ENCODE measurements at regions not wholly inside any gene's neighbourhood (a gene's known extent, or its start where the extent isn't known, plus 50 kb on each side); places are given as distances from the start of the nearest gene placed in this dataset.
"Not testable (repeated sequence)": the region's sequence is repeated elsewhere in the genome, so short reads cannot be mapped to it uniquely, and the experiment has no call there.

- Mint-ChIP-seq H3K27ac (no peak overlapping the region), H3K27me3 (peaks cover 0 to 7% of the 10 kb centered on the region in 2 donors), H3K4me1 (ENCODE audit: low read depth in 2 of 2) (peaks cover 0 to 4% of the 10 kb centered on the region in 2 donors), H3K9me3 (peaks cover 7% of the 10 kb centered on the region), H3K36me3 (peaks cover 16% of the 10 kb centered on the region), H3K4me3 (no peak overlapping the region)
- DNase-seq (ENCODE audit: low spot score) (no peak), ATAC-seq (peak in 1 of 2 donors; percentile 15)
These were observed 73.0 kb downstream of the GBP6 start for GRCh38 chr1:89436856-89437255.

- not testable (repeated sequence) for H3K4me3 Mint-ChIP-seq; H3K9me3 Mint-ChIP-seq; H3K4me1 Mint-ChIP-seq (ENCODE audit: low read depth in 2 of 2); H3K27ac Mint-ChIP-seq; H3K27me3 Mint-ChIP-seq; ATAC-seq; DNase-seq (ENCODE audit: low spot score)
- H3K36me3 Mint-ChIP-seq, result peaks cover 16% of the 10 kb centered on the region
These were observed 74.4 kb downstream of the GBP6 start for GRCh38 chr1:89438301-89438700.

GRCh38 chr1:89440911-89441310 is 77.1 kb downstream of the GBP6 start:
- H3K27me3 Mint-ChIP-seq, result peaks cover 7 to 10% of the 10 kb centered on the region in 2 donors
- no peak for ATAC-seq
- peaks cover 7% of the 10 kb centered on the region for H3K9me3 Mint-ChIP-seq
- H3K36me3 Mint-ChIP-seq, result peaks cover 16% of the 10 kb centered on the region
- no peak for DNase-seq (ENCODE audit: low spot score)
- no peak overlapping the region for H3K4me3 Mint-ChIP-seq
- peaks cover 13% of the 10 kb centered on the region in 2 donors for H3K4me1 Mint-ChIP-seq (ENCODE audit: low read depth in 2 of 2)
- no peak overlapping the region for H3K27ac Mint-ChIP-seq

GRCh38 chr1:89444791-89445190 is 79.8 kb upstream of the LRRC8B start:
- DNase-seq (ENCODE audit: low spot score) (no peak), ATAC-seq (peak in 1 of 2 donors; percentile 32)
- Mint-ChIP-seq H3K27me3 (peaks cover 11 to 17% of the 10 kb centered on the region in 2 donors), H3K4me3 (peak overlapping the region; percentile 43), H3K4me1 (ENCODE audit: low read depth in 2 of 2) (peaks cover 13 to 17% of the 10 kb centered on the region in 2 donors), H3K9me3 (no peaks in the 10 kb centered on the region), H3K27ac (peak overlapping the region; percentile 23 to 81), H3K36me3 (peaks cover 7% of the 10 kb centered on the region)

GRCh38 chr1:89451011-89451410 is 73.6 kb upstream of the LRRC8B start:
- Mint-ChIP-seq H3K4me1 (ENCODE audit: low read depth in 2 of 2) (peaks cover 15 to 25% of the 10 kb centered on the region in 2 donors), H3K27me3 (peaks cover 11 to 16% of the 10 kb centered on the region in 2 donors), H3K9me3 (no peaks in the 10 kb centered on the region), H3K4me3 (peak overlapping the region; percentile 80), H3K27ac (peak overlapping the region; percentile 71 to 87), H3K36me3 (peaks cover 8% of the 10 kb centered on the region)
- DNase-seq (ENCODE audit: low spot score) (no peak), ATAC-seq (peak; percentile 85 to 86)

- H3K4me3 Mint-ChIP-seq, result no peak overlapping the region
These were observed 71.3 kb upstream of the LRRC8B start for GRCh38 chr1:89453123-89453972.

GRCh38 chr1:89454845-89455521 is 69.6 kb upstream of the LRRC8B start:
- Mint-ChIP-seq H3K27me3 (peaks cover 22 to 28% of the 10 kb centered on the region in 2 donors), H3K27ac (peak overlapping the region in 1 of 2 donors; percentile 64), H3K36me3 (peaks cover 4% of the 10 kb centered on the region), H3K4me1 (ENCODE audit: low read depth in 2 of 2) (peaks cover 13 to 21% of the 10 kb centered on the region in 2 donors), H3K4me3 (no peak overlapping the region), H3K9me3 (no peaks in the 10 kb centered on the region)
- DNase-seq (ENCODE audit: low spot score), result peak; percentile 72
- ATAC-seq, result peak; percentile 74 to 75

More at GRCh38 chr1:89453123-89453972, 71.3 kb upstream of the LRRC8B start:
- Mint-ChIP-seq H3K4me1 (ENCODE audit: low read depth in 2 of 2) (peaks cover 15 to 24% of the 10 kb centered on the region in 2 donors), H3K27ac (peak overlapping the region in 1 of 2 donors; percentile 34), H3K9me3 (no peaks in the 10 kb centered on the region), H3K27me3 (peaks cover 17 to 20% of the 10 kb centered on the region in 2 donors), H3K36me3 (peaks cover 8% of the 10 kb centered on the region)
- no peak for ATAC-seq
- DNase-seq (ENCODE audit: low spot score), result no peak

GRCh38 chr1:89457046-89457445 is 67.6 kb upstream of the LRRC8B start:
- H3K9me3 Mint-ChIP-seq, result no peaks in the 10 kb centered on the region
- no peaks in the 10 kb centered on the region for H3K36me3 Mint-ChIP-seq
- H3K4me3 Mint-ChIP-seq, result no peak overlapping the region
- ATAC-seq (no peak), DNase-seq (ENCODE audit: low spot score) (no peak)
- H3K27ac Mint-ChIP-seq, result no peak overlapping the region
- peaks cover 6 to 14% of the 10 kb centered on the region in 2 donors for H3K4me1 Mint-ChIP-seq (ENCODE audit: low read depth in 2 of 2)
- H3K27me3 Mint-ChIP-seq, result peaks cover 35 to 48% of the 10 kb centered on the region in 2 donors

GRCh38 chr1:89459081-89459480 is 65.5 kb upstream of the LRRC8B start:
- H3K9me3 Mint-ChIP-seq, result no peaks in the 10 kb centered on the region
- H3K27ac Mint-ChIP-seq, result no peak overlapping the region
- H3K4me1 Mint-ChIP-seq (ENCODE audit: low read depth in 2 of 2), result peaks cover 17 to 18% of the 10 kb centered on the region in 2 donors
- ATAC-seq (no peak), DNase-seq (ENCODE audit: low spot score) (no peak)
- H3K4me3 Mint-ChIP-seq, result no peak overlapping the region
- no peaks in the 10 kb centered on the region for H3K36me3 Mint-ChIP-seq
- H3K27me3 Mint-ChIP-seq, result peaks cover 49 to 67% of the 10 kb centered on the region in 2 donors

GRCh38 chr1:89460325-89460724 is 64.3 kb upstream of the LRRC8B start:
- Mint-ChIP-seq H3K36me3 (no peaks in the 10 kb centered on the region), H3K27me3 (peaks cover 54 to 80% of the 10 kb centered on the region in 2 donors), H3K4me1 (ENCODE audit: low read depth in 2 of 2) (peaks cover 24 to 29% of the 10 kb centered on the region in 2 donors)

GRCh38 chr1:89462250-89462649 is 62.4 kb upstream of the LRRC8B start:
- ATAC-seq (no peak), DNase-seq (ENCODE audit: low spot score) (no peak)
- no peaks in the 10 kb centered on the region for H3K36me3 Mint-ChIP-seq
- peaks cover 35 to 42% of the 10 kb centered on the region in 2 donors for H3K4me1 Mint-ChIP-seq (ENCODE audit: low read depth in 2 of 2)
- no peak overlapping the region for H3K4me3 Mint-ChIP-seq
- H3K9me3 Mint-ChIP-seq, result no peaks in the 10 kb centered on the region
- H3K27me3 Mint-ChIP-seq, result peaks cover 57 to 83% of the 10 kb centered on the region in 2 donors
- H3K27ac Mint-ChIP-seq, result no peak overlapping the region

More at GRCh38 chr1:89460325-89460724, 64.3 kb upstream of the LRRC8B start:
- H3K9me3 Mint-ChIP-seq, result no peaks in the 10 kb centered on the region
- ATAC-seq (no peak), DNase-seq (ENCODE audit: low spot score) (no peak)
- peak overlapping the region in 1 of 2 donors; percentile 49 for H3K27ac Mint-ChIP-seq
- H3K4me3 Mint-ChIP-seq, result no peak overlapping the region

GRCh38 chr1:89464008-89464407 is 60.6 kb upstream of the LRRC8B start:
- ATAC-seq, result peak; percentile 48 to 61

GRCh38 chr1:89465201-89465600 is 59.4 kb upstream of the LRRC8B start:
- Mint-ChIP-seq H3K4me1 (ENCODE audit: low read depth in 2 of 2) (peaks cover 35 to 40% of the 10 kb centered on the region in 2 donors), H3K27me3 (peaks cover 54 to 72% of the 10 kb centered on the region in 2 donors), H3K27ac (peak overlapping the region; percentile 30 to 34), H3K4me3 (peak overlapping the region; percentile 9), H3K9me3 (no peaks in the 10 kb centered on the region), H3K36me3 (no peaks in the 10 kb centered on the region)
- no peak for DNase-seq (ENCODE audit: low spot score)
- ATAC-seq, result peak; percentile 91 to 96

More at GRCh38 chr1:89464008-89464407, 60.6 kb upstream of the LRRC8B start:
- Mint-ChIP-seq H3K27me3 (peaks cover 57 to 81% of the 10 kb centered on the region in 2 donors), H3K4me1 (ENCODE audit: low read depth in 2 of 2) (peaks cover 35 to 42% of the 10 kb centered on the region in 2 donors), H3K27ac (peak overlapping the region in 1 of 2 donors; percentile 8), H3K9me3 (no peaks in the 10 kb centered on the region), H3K36me3 (no peaks in the 10 kb centered on the region), H3K4me3 (peak overlapping the region; percentile 57)
- DNase-seq (ENCODE audit: low spot score), result no peak
